ENCODE measurements at regions not wholly inside any gene's neighbourhood (a gene's known extent, or its start where the extent isn't known, plus 50 kb on each side); places are given as distances from the start of the nearest gene placed in this dataset.

- H3K36me3 Mint-ChIP-seq (ENCODE audit: low read depth), result no peaks in the 10 kb centered on the region
- no peak overlapping the region for H3K4me3 Mint-ChIP-seq (ENCODE audit: low read depth)
- no peaks in the 10 kb centered on the region for H3K27me3 Mint-ChIP-seq (ENCODE audit: low read depth)
- no peaks in the 10 kb centered on the region for H3K4me1 Mint-ChIP-seq (ENCODE audit: low read depth)
- H3K27ac Mint-ChIP-seq, result no peak overlapping the region
- DNase-seq (ENCODE audit: low spot score), result no peak
- intact Hi-C loops (cut with micrococcal nuclease), result no loop called here
- no peaks in the 10 kb centered on the region for H3K9me3 Mint-ChIP-seq
These were observed 536.9 kb upstream of the ADGRL4 start for GRCh38 chr1:79543394-79543793.

GRCh38 chr1:79539001-79539400 lies 532.5 kb upstream of the ADGRL4 start:
- Mint-ChIP-seq H3K36me3 (ENCODE audit: low read depth) (no peaks in the 10 kb centered on the region), H3K4me1 (ENCODE audit: low read depth) (no peaks in the 10 kb centered on the region), H3K9me3 (no peaks in the 10 kb centered on the region), H3K27ac (no peak overlapping the region), H3K27me3 (ENCODE audit: low read depth) (no peaks in the 10 kb centered on the region), H3K4me3 (ENCODE audit: low read depth) (no peak overlapping the region)
- intact Hi-C loops (cut with micrococcal nuclease), result no loop called here
- no peak for DNase-seq (ENCODE audit: low spot score)

GRCh38 chr1:79532555-79532954 lies 526.0 kb upstream of the ADGRL4 start:
- intact Hi-C loops (cut with micrococcal nuclease), result no loop called here
- Mint-ChIP-seq H3K4me3 (ENCODE audit: low read depth) (no peak overlapping the region), H3K9me3 (peaks cover 9% of the 10 kb centered on the region), H3K36me3 (ENCODE audit: low read depth) (no peaks in the 10 kb centered on the region), H3K4me1 (ENCODE audit: low read depth) (no peaks in the 10 kb centered on the region), H3K27ac (no peak overlapping the region), H3K27me3 (ENCODE audit: low read depth) (no peaks in the 10 kb centered on the region)
- DNase-seq (ENCODE audit: low spot score), result no peak

- H3K4me1 Mint-ChIP-seq (ENCODE audit: low read depth), result no peaks in the 10 kb centered on the region
- no peak overlapping the region for H3K27ac Mint-ChIP-seq
- H3K4me3 Mint-ChIP-seq (ENCODE audit: low read depth), result no peak overlapping the region
- peaks cover 9% of the 10 kb centered on the region for H3K9me3 Mint-ChIP-seq
- intact Hi-C loops (cut with micrococcal nuclease), result no loop called here
- H3K36me3 Mint-ChIP-seq (ENCODE audit: low read depth), result no peaks in the 10 kb centered on the region
- no peaks in the 10 kb centered on the region for H3K27me3 Mint-ChIP-seq (ENCODE audit: low read depth)
- DNase-seq (ENCODE audit: low spot score), result no peak
These were observed 525.3 kb upstream of the ADGRL4 start for GRCh38 chr1:79531790-79532189.

- Mint-ChIP-seq H3K4me3 (ENCODE audit: low read depth) (no peak overlapping the region), H3K27me3 (ENCODE audit: low read depth) (no peaks in the 10 kb centered on the region), H3K27ac (no peak overlapping the region), H3K9me3 (peaks cover 9% of the 10 kb centered on the region), H3K4me1 (ENCODE audit: low read depth) (no peaks in the 10 kb centered on the region), H3K36me3 (ENCODE audit: low read depth) (no peaks in the 10 kb centered on the region)
- intact Hi-C loops (cut with micrococcal nuclease), result no loop called here
- no peak for DNase-seq (ENCODE audit: low spot score)
These were observed 523.9 kb upstream of the ADGRL4 start for GRCh38 chr1:79530476-79530875.

- H3K4me1 Mint-ChIP-seq (ENCODE audit: low read depth), result no peaks in the 10 kb centered on the region
These were observed 523.5 kb upstream of the ADGRL4 start for GRCh38 chr1:79530055-79530454.

GRCh38 chr1:79524126-79524525 lies 517.6 kb upstream of the ADGRL4 start:
- Mint-ChIP-seq H3K36me3 (ENCODE audit: low read depth) (no peaks in the 10 kb centered on the region), H3K9me3 (peaks cover 7% of the 10 kb centered on the region), H3K27ac (no peak overlapping the region), H3K27me3 (ENCODE audit: low read depth) (no peaks in the 10 kb centered on the region), H3K4me1 (ENCODE audit: low read depth) (no peaks in the 10 kb centered on the region), H3K4me3 (ENCODE audit: low read depth) (no peak overlapping the region)
- intact Hi-C loops (cut with micrococcal nuclease), result no loop called here
- no peak for DNase-seq (ENCODE audit: low spot score)

More at GRCh38 chr1:79530055-79530454, 523.5 kb upstream of the ADGRL4 start:
- Mint-ChIP-seq H3K36me3 (ENCODE audit: low read depth) (no peaks in the 10 kb centered on the region), H3K27me3 (ENCODE audit: low read depth) (no peaks in the 10 kb centered on the region), H3K9me3 (peaks cover 12% of the 10 kb centered on the region), H3K27ac (no peak overlapping the region), H3K4me3 (ENCODE audit: low read depth) (no peak overlapping the region)
- no peak for DNase-seq (ENCODE audit: low spot score)
- intact Hi-C loops (cut with micrococcal nuclease), result no loop called here

GRCh38 chr1:79519084-79519760 lies 512.7 kb upstream of the ADGRL4 start:
- no peak for DNase-seq (ENCODE audit: low spot score)
- H3K36me3 Mint-ChIP-seq (ENCODE audit: low read depth), result no peaks in the 10 kb centered on the region
- H3K27me3 Mint-ChIP-seq (ENCODE audit: low read depth), result no peaks in the 10 kb centered on the region
- no peak overlapping the region for H3K27ac Mint-ChIP-seq
- peaks cover 10% of the 10 kb centered on the region for H3K9me3 Mint-ChIP-seq
- intact Hi-C loops (cut with micrococcal nuclease), result no loop called here
- H3K4me3 Mint-ChIP-seq (ENCODE audit: low read depth), result no peak overlapping the region
- no peaks in the 10 kb centered on the region for H3K4me1 Mint-ChIP-seq (ENCODE audit: low read depth)

GRCh38 chr1:79517470-79518224 lies 511.1 kb upstream of the ADGRL4 start:
- no peak overlapping the region for H3K27ac Mint-ChIP-seq
- peaks cover 10% of the 10 kb centered on the region for H3K9me3 Mint-ChIP-seq
- intact Hi-C loops (cut with micrococcal nuclease), result no loop called here
- no peaks in the 10 kb centered on the region for H3K4me1 Mint-ChIP-seq (ENCODE audit: low read depth)
- H3K4me3 Mint-ChIP-seq (ENCODE audit: low read depth), result no peak overlapping the region
- DNase-seq (ENCODE audit: low spot score), result no peak
- H3K36me3 Mint-ChIP-seq (ENCODE audit: low read depth), result no peaks in the 10 kb centered on the region
- no peaks in the 10 kb centered on the region for H3K27me3 Mint-ChIP-seq (ENCODE audit: low read depth)

- intact Hi-C loops (cut with micrococcal nuclease), result no loop called here
- Mint-ChIP-seq H3K4me1 (ENCODE audit: low read depth) (no peaks in the 10 kb centered on the region), H3K36me3 (ENCODE audit: low read depth) (no peaks in the 10 kb centered on the region), H3K27ac (no peak overlapping the region), H3K27me3 (ENCODE audit: low read depth) (no peaks in the 10 kb centered on the region), H3K9me3 (peaks cover 10% of the 10 kb centered on the region), H3K4me3 (ENCODE audit: low read depth) (no peak overlapping the region)
- DNase-seq (ENCODE audit: low spot score), result no peak
These were observed 501.2 kb upstream of the ADGRL4 start for GRCh38 chr1:79507770-79508169.

- Mint-ChIP-seq H3K36me3 (ENCODE audit: low read depth) (no peaks in the 10 kb centered on the region), H3K27me3 (ENCODE audit: low read depth) (no peaks in the 10 kb centered on the region), H3K4me1 (ENCODE audit: low read depth) (no peaks in the 10 kb centered on the region), H3K4me3 (ENCODE audit: low read depth) (no peak overlapping the region), H3K27ac (no peak overlapping the region), H3K9me3 (peaks cover 6% of the 10 kb centered on the region)
- DNase-seq (ENCODE audit: low spot score), result no peak
- intact Hi-C loops (cut with micrococcal nuclease), result no loop called here
These were observed 494.6 kb upstream of the ADGRL4 start for GRCh38 chr1:79501153-79501552.

- Mint-ChIP-seq H3K27me3 (ENCODE audit: low read depth) (no peaks in the 10 kb centered on the region), H3K4me3 (ENCODE audit: low read depth) (no peak overlapping the region), H3K27ac (no peak overlapping the region), H3K4me1 (ENCODE audit: low read depth) (no peaks in the 10 kb centered on the region), H3K9me3 (no peaks in the 10 kb centered on the region), H3K36me3 (ENCODE audit: low read depth) (no peaks in the 10 kb centered on the region)
- no peak for DNase-seq (ENCODE audit: low spot score)
- intact Hi-C loops (cut with micrococcal nuclease), result no loop called here
These were observed 493.0 kb upstream of the ADGRL4 start for GRCh38 chr1:79499541-79499940.

- Mint-ChIP-seq H3K4me3 (ENCODE audit: low read depth) (no peak overlapping the region), H3K27ac (no peak overlapping the region), H3K36me3 (ENCODE audit: low read depth) (no peaks in the 10 kb centered on the region), H3K27me3 (ENCODE audit: low read depth) (no peaks in the 10 kb centered on the region), H3K9me3 (no peaks in the 10 kb centered on the region), H3K4me1 (ENCODE audit: low read depth) (no peaks in the 10 kb centered on the region)
- DNase-seq (ENCODE audit: low spot score), result no peak
- intact Hi-C loops (cut with micrococcal nuclease), result no loop called here
These were observed 490.8 kb upstream of the ADGRL4 start for GRCh38 chr1:79497193-79497773.

All from activated T-helper 2 cell treated with anti-CD3 and anti-CD28 coated beads, Interferon-gamma antibody, Interleukin-2, Interleukin-4, amounts not matched to agents 10 μg/mL and 5 μg/mL and 100 μg/mL, durations not matched to agents 14 hours and 24 hours and 36 hours (primary cell).